Peyer's patch (tissue), 4 donors: ENCODE measurements at regions not wholly inside any gene's neighbourhood (a gene's known extent, or its start where the extent isn't known, plus 50 kb on each side); places are given as distances from the start of the nearest gene placed in this dataset.

ENCODE experiments used
- DNase-seq, 3 donors: peaks; one replicate each; pipeline ENCODE4 v3.0.0-alpha.2; 2017 to 2019
- H3K27ac ChIP-seq, 4 donors: fragments of 200-600 bp; sonication (generic); one replicate each; pipeline ENCODE4 v1.5.1; 2016 to 2019
- H3K27me3 ChIP-seq, 2 donors: fragments of 200-600 bp; sonication (generic); one replicate each; pipeline ENCODE4 v1.5.1; 2019
- H3K36me3 ChIP-seq, 3 donors: fragments of 200-600 bp; sonication (generic); one replicate each; pipeline ENCODE4 v1.5.1; 2016 to 2019
- H3K4me1 ChIP-seq, 4 donors: fragments of 200-600 bp; sonication (generic); one replicate each; pipeline ENCODE4 v1.5.1; 2016 to 2019
- H3K4me3 ChIP-seq, 4 donors: fragments of 200-600 bp; sonication (generic); 1 replicate in 3 of 4; 2 replicates in 1 of 4; pipeline ENCODE4 v1.5.1; 2016 to 2019; ENCODE audit warnings: mild to moderate bottlenecking in 1 of 4
- H3K9me3 ChIP-seq, 4 donors: fragments of 200-600 bp; sonication (generic); one replicate each; pipeline ENCODE4 v1.5.1; 2016 to 2019; ENCODE audit warnings: mild to moderate bottlenecking in 1 of 4
- CTCF ChIP-seq, 6 experiments: fragments of 450-650 bp in 4 of 6; fragments of 200-600 bp in 2 of 6; sonication (generic) in 1 of 6; IDR thresholded peaks; one replicate each; pipeline ENCODE4 v1.5.1; 2017 to 2019; ENCODE audit warnings: antibody characterized with exemption in 6 of 6, mild to moderate bottlenecking in 3 of 6, moderate library complexity in 1 of 6
- POLR2A ChIP-seq, 2 donors: fragments of 450-650 bp; IDR thresholded peaks; one replicate each; pipeline ENCODE4 v1.5.1; 2017; ENCODE audit warnings: antibody characterized with exemption in 2 of 2, mild to moderate bottlenecking in 2 of 2, moderate library complexity in 2 of 2

GRCh38 chr5:2441495-2442180 lies 309.8 kb downstream of the IRX2 start:
- Histone ChIP-seq H3K27ac (no peak overlapping the region), H3K4me1 (no peaks in the 10 kb centered on the region), H3K9me3 (no peaks in the 10 kb centered on the region), H3K27me3 (no peaks in the 10 kb centered on the region), H3K36me3 (no peaks in the 10 kb centered on the region), H3K4me3 (no peak overlapping the region)
- no peak for DNase-seq
- TF ChIP-seq CTCF (IDR thresholded peaks at IDR 0.05) (no peak), POLR2A (IDR thresholded peaks at IDR 0.05) (no peak)

GRCh38 chr5:2439608-2440007 lies 311.9 kb downstream of the IRX2 start:
- Histone ChIP-seq H3K4me1 (no peaks in the 10 kb centered on the region), H3K9me3 (no peaks in the 10 kb centered on the region)
- no peak for TF ChIP-seq POLR2A (IDR thresholded peaks at IDR 0.05)
- no peak for TF ChIP-seq CTCF (IDR thresholded peaks at IDR 0.05)

GRCh38 chr5:2433086-2433485 lies 318.4 kb downstream of the IRX2 start:
- Histone ChIP-seq H3K36me3 (no peaks in the 10 kb centered on the region), H3K4me3 (no peak overlapping the region), H3K9me3 (no peaks in the 10 kb centered on the region), H3K4me1 (no peaks in the 10 kb centered on the region), H3K27me3 (no peaks in the 10 kb centered on the region), H3K27ac (no peak overlapping the region)
- no peak for DNase-seq
- TF ChIP-seq CTCF (IDR thresholded peaks at IDR 0.05) (no peak), POLR2A (IDR thresholded peaks at IDR 0.05) (no peak)

More at GRCh38 chr5:2439608-2440007, 311.9 kb downstream of the IRX2 start:
- no peak for DNase-seq
- no peak overlapping the region for H3K4me3 ChIP-seq
- no peak overlapping the region for H3K27ac ChIP-seq
- no peaks in the 10 kb centered on the region for H3K27me3 ChIP-seq
- H3K36me3 ChIP-seq: no peaks in the 10 kb centered on the region

GRCh38 chr5:2432076-2432920 lies 319.2 kb downstream of the IRX2 start:
- Histone ChIP-seq H3K27me3 (no peaks in the 10 kb centered on the region), H3K27ac (no peak overlapping the region), H3K4me1 (no peaks in the 10 kb centered on the region), H3K9me3 (no peaks in the 10 kb centered on the region), H3K36me3 (no peaks in the 10 kb centered on the region), H3K4me3 (no peak overlapping the region)
- TF ChIP-seq CTCF (IDR thresholded peaks at IDR 0.05) (no peak), POLR2A (IDR thresholded peaks at IDR 0.05) (no peak)
- no peak for DNase-seq

GRCh38 chr5:2430606-2431005 lies 320.9 kb downstream of the IRX2 start:
- DNase-seq: no peak
- no peak for TF ChIP-seq CTCF (IDR thresholded peaks at IDR 0.05)
- no peak for TF ChIP-seq POLR2A (IDR thresholded peaks at IDR 0.05)
- Histone ChIP-seq H3K4me3 (no peak overlapping the region), H3K4me1 (no peaks in the 10 kb centered on the region), H3K9me3 (no peaks in the 10 kb centered on the region), H3K27me3 (no peaks in the 10 kb centered on the region), H3K36me3 (no peaks in the 10 kb centered on the region), H3K27ac (no peak overlapping the region)
